ENCODE measurements at regions not wholly inside any gene's neighbourhood (a gene's known extent, or its start where the extent isn't known, plus 50 kb on each side); places are given as distances from the start of the nearest gene placed in this dataset.

GRCh38 chr6:164291224-164291623 is 876.7 kb downstream of the QKI start:
- TF ChIP-seq CTCF (IDR thresholded peaks at IDR 0.05; ENCODE audit: insufficient read depth, low read length, poor library complexity, severe bottlenecking) (no peak), EZH2phosphoT487 (conservative IDR thresholded peaks at IDR 0.05; ENCODE audit: low read length) (no peak)
